H9 (cell line): ENCODE measurements at regions not wholly inside any gene's neighbourhood (a gene's known extent, or its start where the extent isn't known, plus 50 kb on each side); places are given as distances from the start of the nearest gene placed in this dataset.

Experiments
- DNase-seq: peaks from one replicate; pipeline ENCODE4 v3.0.0-alpha.2; 2017
- H2AFZ ChIP-seq: one replicate; pipeline ENCODE4 v1.6.1; 2013; ENCODE audit warnings: mild to moderate bottlenecking, low read length, control low read depth, moderate library complexity
- H2AK5ac ChIP-seq: 2 replicates; pipeline ENCODE4 v1.6.1; 2013; ENCODE audit warnings: low read length, control low read depth, mixed read lengths; ENCODE audit not compliant: insufficient read length
- H2BK120ac ChIP-seq: one replicate; pipeline ENCODE4 v1.6.1; 2013; ENCODE audit warnings: low read depth, mild to moderate bottlenecking, low read length, control low read depth, inconsistent platforms; ENCODE audit not compliant: poor library complexity, severe bottlenecking
- H2BK12ac ChIP-seq: 2 replicates; pipeline ENCODE4 v1.6.1; 2013; ENCODE audit warnings: low read length, control low read depth, mixed read lengths, low read depth; ENCODE audit not compliant: insufficient read length
- H2BK15ac ChIP-seq: 2 replicates; pipeline ENCODE4 v1.6.1; 2013; ENCODE audit warnings: low read depth, low read length, control low read depth
- H2BK20ac ChIP-seq: one replicate; pipeline ENCODE4 v1.6.1; 2013; ENCODE audit warnings: low read depth, mild to moderate bottlenecking, low read length, control low read depth, inconsistent platforms; ENCODE audit not compliant: poor library complexity, severe bottlenecking
- H2BK5ac ChIP-seq: 2 replicates; pipeline ENCODE4 v1.6.1; 2013; ENCODE audit warnings: low read length, control low read depth, mixed read lengths; ENCODE audit not compliant: insufficient read length
- H3K14ac ChIP-seq: 2 replicates; pipeline ENCODE4 v1.6.1; 2013; ENCODE audit warnings: low read length, control low read depth; ENCODE audit not compliant: insufficient read depth
- H3K18ac ChIP-seq: 2 replicates; pipeline ENCODE4 v1.6.1; 2013; ENCODE audit warnings: low read depth, mild to moderate bottlenecking, mixed read lengths, low read length, control low read depth; ENCODE audit not compliant: insufficient read length
- H3K23ac ChIP-seq: 2 replicates; pipeline ENCODE4 v1.6.1; 2013; ENCODE audit warnings: low read length, control low read depth, mixed read lengths, low read depth; ENCODE audit not compliant: insufficient read length
- H3K23me2 ChIP-seq: 2 replicates; pipeline ENCODE4 v1.6.1; 2013; ENCODE audit warnings: low read depth, mild to moderate bottlenecking, mixed read lengths, low read length, control low read depth; ENCODE audit not compliant: insufficient read length, poor library complexity, severe bottlenecking
- H3K27ac ChIP-seq: 2 replicates; pipeline ENCODE4 v1.5.1; 2013; ENCODE audit warnings: low read length, control low read depth, mixed read lengths, low read depth; ENCODE audit not compliant: insufficient read length
- H3K27me3 ChIP-seq: 2 replicates; pipeline ENCODE4 v1.6.1; 2013; ENCODE audit warnings: low read length, control low read depth, inconsistent platforms; ENCODE audit not compliant: insufficient read depth
- H3K4ac ChIP-seq: 2 replicates; pipeline ENCODE4 v1.6.1; 2013; ENCODE audit warnings: low read depth, mild to moderate bottlenecking, control low read depth, inconsistent platforms, low read length, moderate library complexity
- H3K4me1 ChIP-seq: 2 replicates; pipeline ENCODE4 v1.6.1; 2013; ENCODE audit warnings: low read length, control low read depth, inconsistent platforms; ENCODE audit not compliant: insufficient read depth
- H3K4me2 ChIP-seq: 2 replicates; pipeline ENCODE4 v1.6.1; 2013; ENCODE audit warnings: low read length, control low read depth, mixed read lengths; ENCODE audit not compliant: insufficient read length, insufficient read depth
- H3K56ac ChIP-seq: 2 replicates; pipeline ENCODE4 v1.6.1; 2013; ENCODE audit warnings: low read depth, mild to moderate bottlenecking, mixed read lengths, low read length, control low read depth; ENCODE audit not compliant: insufficient read length
- H3K79me1 ChIP-seq: 2 replicates; pipeline ENCODE4 v1.6.1; 2013; ENCODE audit warnings: low read depth, mild to moderate bottlenecking, moderate library complexity, low read length, control low read depth, inconsistent platforms; ENCODE audit not compliant: insufficient read depth, poor library complexity, severe bottlenecking
- H3K79me2 ChIP-seq: 2 replicates; pipeline ENCODE4 v1.6.1; 2013; ENCODE audit warnings: low read length, control low read depth, inconsistent platforms; ENCODE audit not compliant: insufficient read depth
- H3K9ac ChIP-seq: 2 replicates; pipeline ENCODE4 v1.6.1; 2013; ENCODE audit warnings: low read length, control low read depth, mixed read lengths; ENCODE audit not compliant: insufficient read length; ENCODE audit errors: extremely low read depth
- H3K9me3 ChIP-seq: one replicate; pipeline ENCODE4 v1.6.1; 2013; ENCODE audit warnings: low read depth, low read length, inconsistent platforms; ENCODE audit not compliant: control insufficient read depth
- H3T11ph ChIP-seq: one replicate; pipeline ENCODE4 v1.6.1; 2013; ENCODE audit warnings: mild to moderate bottlenecking, low read length, control low read depth, inconsistent platforms
- H4K20me1 ChIP-seq: one replicate; pipeline ENCODE4 v1.6.1; 2013; ENCODE audit not compliant: control insufficient read depth, insufficient read length, insufficient read depth
- H4K5ac ChIP-seq: 2 replicates; pipeline ENCODE4 v1.6.1; 2013; ENCODE audit warnings: low read depth, mild to moderate bottlenecking, mixed read lengths, low read length, control low read depth; ENCODE audit not compliant: insufficient read length
- H4K8ac ChIP-seq: replicated peaks from 2 replicates; pipeline ENCODE4 v1.6.1; 2013; ENCODE audit warnings: low read length, control low read depth, mixed read lengths, low read depth; ENCODE audit not compliant: insufficient read length
- H4K91ac ChIP-seq: 2 replicates; pipeline ENCODE4 v1.6.1; 2013; ENCODE audit warnings: low read depth, mild to moderate bottlenecking, moderate library complexity, mixed read lengths, low read length, control low read depth; ENCODE audit not compliant: insufficient read length
- H3K27ac Mint-ChIP-seq, 3 experiments: 2 replicates in 2 of 3; 3 replicates in 1 of 3; pipeline ENCODE4 v1.8.0; 2020 to 2021; ENCODE audit warnings: mixed read lengths in 3 of 3, mild to moderate bottlenecking in 1 of 3, moderate library complexity in 1 of 3
- H3K27me3 Mint-ChIP-seq: 2 replicates; pipeline ENCODE4 v1.8.0; 2021; ENCODE audit warnings: low read depth, mild to moderate bottlenecking, moderate library complexity, mixed read lengths
- H3K36me3 Mint-ChIP-seq, 3 experiments: 2 replicates in 2 of 3; 3 replicates in 1 of 3; pipeline ENCODE4 v1.8.0; 2020 to 2021; ENCODE audit warnings: low read depth in 3 of 3, mixed read lengths in 3 of 3; ENCODE audit not compliant: insufficient read depth in 1 of 3
- H3K4me1 Mint-ChIP-seq, 2 experiments: 2 replicates each; pipeline ENCODE4 v1.8.0; 2020; ENCODE audit warnings: mixed read lengths in 2 of 2
- H3K4me3 Mint-ChIP-seq, 2 experiments: 2 replicates in 1 of 2; 3 replicates in 1 of 2; pipeline ENCODE4 v1.8.0; 2020 to 2021; ENCODE audit warnings: mild to moderate bottlenecking in 2 of 2, mixed read lengths in 2 of 2, moderate library complexity in 1 of 2
- H3K9me3 Mint-ChIP-seq, 2 experiments: 2 replicates in 1 of 2; 3 replicates in 1 of 2; pipeline ENCODE4 v1.8.0; 2020; ENCODE audit warnings: mild to moderate bottlenecking in 2 of 2, mixed read lengths in 2 of 2, moderate library complexity in 1 of 2
- CTCF ChIP-seq: fragments of 200-600 bp; sonication (generic); conservative IDR thresholded peaks from 3 replicates; pipeline ENCODE4 v1.8.0; 2021; ENCODE audit warnings: antibody characterized with exemption, mild to moderate bottlenecking
- WGBS: extraction: QIAGEN DNeasy Blood & Tissue Kit; methylation state at CpG from one replicate; pipeline ENCODE4 v1.1.7; 2013; ENCODE audit warnings: missing lambda C conversion rate, low lambda C conversion rate, mixed read lengths; ENCODE audit not compliant: insufficient read length; ENCODE audit errors: extremely low coverage; 5-methylcytosine and 5-hydroxymethylcytosine counted together

- no peak overlapping the region for H2BK120ac ChIP-seq
- no peak overlapping the region for H3K27ac ChIP-seq
- no peaks in the 10 kb centered on the region for H3K79me1 ChIP-seq
- no peak overlapping the region for H3K9ac ChIP-seq
- no peak overlapping the region for H2BK12ac ChIP-seq
- H3K4me1 ChIP-seq: no peaks in the 10 kb centered on the region
- H3K4ac ChIP-seq: no peak overlapping the region
- no CpG with 5 or more reads among the region's 8 CpGs for WGBS
- no peak overlapping the region for H3K27ac Mint-ChIP-seq
- no peak overlapping the region for H3T11ph ChIP-seq
- H3K14ac ChIP-seq: no peak overlapping the region
- H2BK15ac ChIP-seq: no peak overlapping the region
- H2AK5ac ChIP-seq: no peak overlapping the region
- no peak overlapping the region for H3K56ac ChIP-seq
- no peak overlapping the region for H2BK5ac ChIP-seq
- H4K5ac ChIP-seq: no peak overlapping the region
- DNase-seq: no peak
- H3K27me3 Mint-ChIP-seq: peaks cover 11% of the 10 kb centered on the region
- no peak overlapping the region for H2AFZ ChIP-seq
- no peaks in the 10 kb centered on the region for H3K9me3 Mint-ChIP-seq
- H3K9me3 ChIP-seq: no peaks in the 10 kb centered on the region
- no peak overlapping the region for H4K91ac ChIP-seq
- H3K23ac ChIP-seq: no peak overlapping the region
- H3K23me2 ChIP-seq: no peaks in the 10 kb centered on the region
- H4K8ac ChIP-seq: no peak overlapping the region
- H3K18ac ChIP-seq: no peak overlapping the region
- no peaks in the 10 kb centered on the region for H4K20me1 ChIP-seq
- no peak overlapping the region for H3K4me3 Mint-ChIP-seq
- no peaks in the 10 kb centered on the region for H3K27me3 ChIP-seq
- no peak for TF ChIP-seq CTCF
- 0 out of 7 replicates have a peak, but pooled peaks cover 0 to 2% (median 0%) of the 10 kb centered on the region in 3 experiments for H3K36me3 Mint-ChIP-seq
- peaks cover 15 to 25% of the 10 kb centered on the region in 2 experiments for H3K4me1 Mint-ChIP-seq
- H3K79me2 ChIP-seq: no peaks in the 10 kb centered on the region
- H3K4me2 ChIP-seq: no peak overlapping the region
- no peak overlapping the region for H2BK20ac ChIP-seq
These were observed 516.2 kb downstream of the CDH26 start for GRCh38 chr20:60474385-60474910.
